Loucy (cell line): ENCODE measurements at regions not wholly inside any gene's neighbourhood (a gene's known extent, or its start where the extent isn't known, plus 50 kb on each side); places are given as distances from the start of the nearest gene placed in this dataset.

ENCODE experiments used
- EZH2phosphoT487 ChIP-seq: fragments of 200-600 bp; IDR thresholded peaks from 2 replicates; pipeline ENCODE4 v1.6.1; 2018; ENCODE audit warnings: antibody characterized with exemption, mild to moderate bottlenecking, moderate library complexity, borderline replicate concordance
- TF ChIP-seq, protein P1 (sequence below): fragments of 200-600 bp; sonication (generic); conservative IDR thresholded peaks from 2 replicates; pipeline ENCODE4 v1.5.1; 2014; ENCODE audit warnings: mild to moderate bottlenecking, antibody characterized with exemption, low read length

- TF ChIP-seq, protein P1, sequence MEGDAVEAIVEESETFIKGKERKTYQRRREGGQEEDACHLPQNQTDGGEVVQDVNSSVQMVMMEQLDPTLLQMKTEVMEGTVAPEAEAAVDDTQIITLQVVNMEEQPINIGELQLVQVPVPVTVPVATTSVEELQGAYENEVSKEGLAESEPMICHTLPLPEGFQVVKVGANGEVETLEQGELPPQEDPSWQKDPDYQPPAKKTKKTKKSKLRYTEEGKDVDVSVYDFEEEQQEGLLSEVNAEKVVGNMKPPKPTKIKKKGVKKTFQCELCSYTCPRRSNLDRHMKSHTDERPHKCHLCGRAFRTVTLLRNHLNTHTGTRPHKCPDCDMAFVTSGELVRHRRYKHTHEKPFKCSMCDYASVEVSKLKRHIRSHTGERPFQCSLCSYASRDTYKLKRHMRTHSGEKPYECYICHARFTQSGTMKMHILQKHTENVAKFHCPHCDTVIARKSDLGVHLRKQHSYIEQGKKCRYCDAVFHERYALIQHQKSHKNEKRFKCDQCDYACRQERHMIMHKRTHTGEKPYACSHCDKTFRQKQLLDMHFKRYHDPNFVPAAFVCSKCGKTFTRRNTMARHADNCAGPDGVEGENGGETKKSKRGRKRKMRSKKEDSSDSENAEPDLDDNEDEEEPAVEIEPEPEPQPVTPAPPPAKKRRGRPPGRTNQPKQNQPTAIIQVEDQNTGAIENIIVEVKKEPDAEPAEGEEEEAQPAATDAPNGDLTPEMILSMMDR = no peak
- no peak for TF ChIP-seq EZH2phosphoT487
Observed at GRCh38 chr2:121884078-121884477, 128.6 kb downstream of the TSN start.
